SK-MEL-5 (cell line): ENCODE measurements at regions not wholly inside any gene's neighbourhood (a gene's known extent, or its start where the extent isn't known, plus 50 kb on each side); places are given as distances from the start of the nearest gene placed in this dataset.
"Not testable (repeated sequence)": the region's sequence is repeated elsewhere in the genome, so short reads cannot be mapped to it uniquely, and the experiment has no call there.

ENCODE experiments used
- DNase-seq: peaks from one replicate; pipeline ENCODE4 v3.0.0-alpha.2; 2016; ENCODE audit warnings: low read depth, low spot score
- in situ Hi-C: cut with HindIII; loops from 2 replicates; pipeline ENCODE4 v1.10.0; 2016; ENCODE audit warnings: low sequenced_read_pairs, high pct_unique_total_duplicates, low pct_unique_long_range_greater_than_20kb

DNA sequence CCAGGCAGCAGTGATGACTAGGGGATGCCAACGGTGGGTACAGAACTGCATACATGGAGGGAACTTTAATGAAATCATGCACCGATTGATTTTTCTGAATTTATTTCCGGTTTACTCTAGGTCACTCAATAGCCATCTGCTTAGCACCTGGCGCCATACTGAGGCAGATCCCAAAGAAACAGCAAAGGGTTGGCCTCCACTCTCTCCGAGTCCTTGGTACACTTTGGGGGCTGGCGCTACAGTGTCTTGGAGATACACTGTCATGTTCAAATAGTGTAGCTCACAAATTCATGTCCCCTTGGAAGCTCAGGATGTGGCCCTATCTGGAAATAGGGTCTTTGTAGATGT, 116.3 kb downstream of the BOD1 start:
- no peak for DNase-seq
- in situ Hi-C loops, result no loop called here

DNA sequence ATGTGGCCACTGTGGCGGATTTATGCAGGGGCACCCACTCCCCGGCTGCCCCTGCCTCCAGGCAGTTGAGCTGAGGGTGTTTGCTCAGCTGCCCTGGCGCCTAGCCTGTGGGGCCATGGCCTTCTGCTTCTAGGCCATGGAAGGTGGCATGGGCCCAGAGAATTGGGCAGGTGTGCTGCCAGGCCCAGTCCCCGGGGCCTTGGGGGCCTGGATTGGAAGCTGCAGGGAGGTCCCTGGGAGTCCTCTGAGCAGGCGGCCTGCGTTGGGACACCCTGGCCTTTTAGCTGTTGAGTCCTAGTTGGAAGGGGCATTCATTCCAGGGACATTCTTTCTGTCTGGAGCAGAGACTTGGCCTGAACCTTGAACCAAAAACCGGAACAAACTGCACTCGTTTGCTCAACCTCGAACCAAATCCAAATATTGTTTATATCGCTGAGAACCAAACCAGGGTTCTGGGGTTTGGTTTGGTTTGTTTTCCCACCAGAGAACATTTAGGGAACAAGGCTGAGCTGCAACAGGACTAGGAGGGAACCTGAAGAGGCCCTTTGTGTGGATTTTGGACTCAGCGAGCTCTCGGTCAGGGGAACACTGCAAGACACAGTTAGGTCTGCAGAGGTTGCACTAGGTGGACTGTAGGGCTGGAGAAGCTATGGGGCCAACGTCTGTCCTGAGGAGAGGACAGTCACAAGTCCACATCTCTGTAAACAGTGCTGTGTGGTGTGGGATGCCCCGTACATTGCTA, 116.8 kb downstream of the BOD1 start:
- in situ Hi-C loops, result no loop called here
- DNase-seq, result no peak

DNA sequence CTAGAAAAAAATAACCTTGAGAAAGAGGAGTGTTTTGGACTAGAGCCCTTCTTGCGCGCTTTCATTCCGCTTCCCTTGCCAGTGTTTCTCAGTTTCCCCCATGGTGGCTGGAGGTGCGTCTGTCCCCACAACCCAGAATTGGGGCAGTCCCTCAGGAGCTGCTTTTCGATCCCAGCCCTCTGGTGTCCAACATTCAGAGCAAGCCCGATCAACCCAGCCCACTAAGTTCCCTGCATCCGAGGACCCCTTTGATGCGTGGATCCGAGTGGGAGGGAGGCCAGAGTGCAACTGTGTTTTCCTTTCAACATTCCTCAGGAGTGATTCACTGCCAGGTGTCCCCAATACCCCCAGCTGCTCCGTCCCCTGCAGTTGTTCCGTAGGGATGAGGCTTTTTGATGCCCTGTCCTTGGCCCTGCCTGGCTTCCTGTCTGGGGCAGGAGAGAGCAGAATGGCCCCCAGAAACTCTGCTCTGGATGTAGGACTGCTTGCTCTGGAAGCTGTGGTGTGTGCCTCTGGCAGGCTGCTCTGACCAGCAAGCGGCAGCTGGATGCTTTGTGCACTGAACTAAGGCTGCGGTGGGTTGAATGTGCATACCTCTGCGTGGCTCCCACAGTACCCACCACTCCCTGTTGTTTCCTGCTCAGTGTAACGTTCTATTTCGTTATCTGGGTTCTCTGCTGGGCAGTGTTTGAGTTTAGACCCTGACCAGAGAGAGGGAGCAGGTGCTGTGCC, 117.5 kb downstream of the BOD1 start:
- no peak for DNase-seq
- in situ Hi-C loops, result no loop called here

DNA sequence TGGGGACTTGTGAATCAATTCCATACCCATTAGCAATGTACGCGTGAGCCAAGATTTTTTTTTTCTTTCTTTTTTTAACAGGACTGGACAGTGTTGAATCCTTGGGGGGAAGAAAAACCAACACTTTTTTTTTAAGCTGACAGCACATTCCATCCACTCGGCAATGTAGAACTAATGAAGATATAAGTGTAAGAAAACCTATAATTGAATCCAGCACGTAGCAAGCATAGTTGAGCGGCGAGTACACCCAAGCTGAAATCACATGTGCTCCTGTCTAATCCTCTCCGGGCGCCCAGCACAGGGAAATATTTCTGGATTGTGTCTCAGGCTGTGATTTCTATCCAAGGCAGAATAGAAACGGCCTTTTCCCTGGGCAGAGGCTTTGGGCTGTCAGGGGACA, 118.2 kb downstream of the BOD1 start:
- no peak for DNase-seq
- in situ Hi-C loops, result no loop called here

DNA sequence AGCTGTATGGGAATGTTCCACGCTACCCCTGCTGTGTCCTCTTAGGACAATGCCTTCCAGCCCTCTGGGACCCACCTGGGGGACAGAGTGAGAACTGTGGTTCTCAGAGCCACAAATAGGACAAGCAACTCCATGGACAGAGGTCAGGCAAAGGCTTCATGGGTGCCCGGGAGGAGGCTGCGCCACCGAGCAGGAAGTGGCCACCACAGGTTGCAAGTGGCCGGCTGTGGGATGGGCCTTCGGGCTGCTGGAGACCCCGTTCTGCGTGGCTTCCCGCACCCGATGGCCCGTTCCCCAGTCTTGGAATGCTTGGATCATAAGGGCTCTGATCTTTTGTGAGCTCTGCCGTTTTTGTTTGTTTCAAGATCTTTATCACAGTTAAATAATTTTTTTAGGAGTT, 118.8 kb downstream of the BOD1 start:
- no peak for DNase-seq
- in situ Hi-C loops, result no loop called here

DNA sequence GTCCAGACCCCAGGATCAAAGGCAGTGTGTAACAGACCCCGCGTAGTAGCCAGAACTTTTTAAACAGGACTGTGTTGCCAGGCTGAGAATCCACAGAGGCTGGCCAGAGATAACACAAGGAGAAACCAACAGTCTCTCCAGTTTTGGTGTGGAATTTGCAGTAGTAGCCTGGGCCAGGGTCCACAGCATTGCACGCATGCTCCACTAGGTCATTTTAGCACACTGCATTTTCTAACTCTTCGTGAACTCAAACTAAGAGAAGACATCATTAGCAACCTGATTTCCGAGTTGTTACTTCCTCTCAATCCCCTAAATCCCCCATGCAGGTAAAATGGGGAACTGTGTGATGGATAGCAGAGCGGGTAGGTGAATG, 119.6 kb downstream of the BOD1 start:
- no peak for DNase-seq
- in situ Hi-C loops, result no loop called here

DNA sequence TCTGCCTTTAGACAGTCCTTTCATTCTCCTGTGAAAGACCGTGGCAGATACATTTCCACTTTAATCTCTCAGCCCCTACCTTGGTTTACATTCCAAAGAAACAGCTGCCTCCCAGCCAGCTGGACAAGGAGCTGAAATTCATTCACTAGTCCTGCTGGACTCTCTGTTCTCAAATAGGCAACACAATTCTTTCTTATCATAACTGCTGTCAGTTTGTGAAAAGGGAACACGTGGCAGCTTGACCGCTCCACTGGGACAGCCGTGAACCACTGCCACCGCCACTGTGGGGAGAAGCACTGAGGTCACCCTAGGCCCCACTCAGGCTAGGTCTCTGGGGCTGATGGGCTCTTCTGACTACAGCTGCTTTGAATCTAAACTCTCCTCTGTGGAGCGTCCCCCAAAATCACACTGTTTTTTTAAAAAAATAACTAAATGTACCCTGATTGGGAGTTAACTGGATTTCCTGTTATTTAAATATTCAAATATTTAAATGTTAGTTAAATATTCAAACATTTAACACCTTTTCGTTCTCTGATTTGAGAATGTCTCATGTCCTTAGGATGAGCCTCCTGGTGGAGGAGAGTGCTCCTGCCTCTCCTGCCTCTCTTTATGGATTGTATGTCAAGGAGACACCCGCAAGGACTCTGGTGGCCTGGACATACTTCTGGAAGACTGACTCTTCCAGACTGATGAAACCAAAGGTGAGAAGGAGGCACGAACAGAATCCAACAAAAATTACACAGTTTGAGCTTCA, 120.1 kb downstream of the BOD1 start:
- no peak for DNase-seq
- in situ Hi-C loops, result no loop called here

DNA sequence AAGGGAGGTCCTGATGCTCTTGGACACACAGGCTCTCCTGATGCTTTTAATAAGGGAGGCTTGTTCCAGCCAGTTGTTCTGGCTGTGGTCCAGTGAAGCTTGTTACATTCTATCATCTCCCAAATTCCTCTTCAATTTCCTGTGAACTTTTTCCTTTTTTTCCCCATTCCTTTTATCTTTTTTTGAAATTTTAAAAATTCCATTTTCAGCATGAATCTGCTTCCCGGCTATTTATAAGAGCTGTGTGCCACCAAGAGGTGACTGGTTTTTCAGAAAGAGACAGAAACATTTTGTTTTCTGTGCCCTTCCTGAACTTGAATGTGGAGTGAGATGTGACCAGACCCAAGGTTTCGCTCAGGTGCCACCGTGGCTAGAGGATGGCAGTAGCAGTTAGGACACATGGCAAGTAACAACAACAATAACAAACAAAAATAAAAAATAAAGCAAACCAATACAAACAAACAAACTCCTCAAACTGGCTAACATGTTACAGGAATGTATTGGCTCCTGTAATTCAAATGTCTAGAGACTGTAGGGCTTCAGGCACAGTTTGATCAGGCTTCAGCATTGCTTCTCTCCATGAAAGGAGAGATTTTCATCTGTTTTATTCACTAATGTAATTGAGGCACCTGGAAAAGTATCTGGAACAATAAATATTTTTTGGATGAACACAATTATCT, 121.1 kb downstream of the BOD1 start:
- in situ Hi-C loops, result no loop called here
- DNase-seq, result no peak

DNA sequence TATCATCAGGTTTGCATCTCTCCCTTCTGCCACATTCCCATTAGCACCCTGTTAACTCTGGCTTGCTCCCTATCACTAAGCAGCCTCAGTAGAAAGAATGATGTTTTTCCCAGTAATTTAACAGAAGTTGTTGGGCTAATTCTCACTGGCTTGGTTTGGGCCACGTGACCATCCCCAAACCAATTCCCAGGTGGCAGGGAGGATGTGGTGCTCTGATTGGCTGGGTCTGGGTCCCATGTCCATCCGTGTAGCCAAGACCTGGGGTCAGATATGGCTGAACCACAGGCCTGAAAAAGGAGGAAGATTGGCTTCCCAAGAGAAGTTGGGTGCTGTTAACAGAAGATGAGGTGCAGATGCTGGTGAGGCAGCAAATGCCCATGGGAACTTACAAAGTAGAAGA, 122.0 kb downstream of the BOD1 start:
- in situ Hi-C loops, result no loop called here
- peak; percentile 4 for DNase-seq

DNA sequence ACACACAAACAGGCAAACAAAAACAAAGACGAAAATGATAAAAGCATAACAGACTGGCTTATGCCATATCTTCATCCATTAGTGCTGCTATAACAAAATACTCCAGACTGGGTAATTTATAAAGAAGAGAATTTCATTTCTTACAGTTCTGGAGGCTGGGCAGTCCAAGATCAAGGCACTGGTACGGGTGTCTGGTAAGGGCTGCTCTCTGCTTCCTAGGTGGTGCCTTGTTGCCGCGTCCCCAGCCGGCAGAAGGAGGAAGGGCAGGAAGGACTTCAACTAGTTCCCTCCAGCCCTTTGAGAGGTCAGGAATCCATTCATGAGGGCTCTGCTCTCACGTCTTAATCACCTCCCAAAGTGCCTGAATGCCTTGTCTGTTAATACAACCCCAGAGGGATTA, 122.6 kb downstream of the BOD1 start:
- in situ Hi-C loops, result no loop called here
- DNase-seq, result peak; percentile 8

DNA sequence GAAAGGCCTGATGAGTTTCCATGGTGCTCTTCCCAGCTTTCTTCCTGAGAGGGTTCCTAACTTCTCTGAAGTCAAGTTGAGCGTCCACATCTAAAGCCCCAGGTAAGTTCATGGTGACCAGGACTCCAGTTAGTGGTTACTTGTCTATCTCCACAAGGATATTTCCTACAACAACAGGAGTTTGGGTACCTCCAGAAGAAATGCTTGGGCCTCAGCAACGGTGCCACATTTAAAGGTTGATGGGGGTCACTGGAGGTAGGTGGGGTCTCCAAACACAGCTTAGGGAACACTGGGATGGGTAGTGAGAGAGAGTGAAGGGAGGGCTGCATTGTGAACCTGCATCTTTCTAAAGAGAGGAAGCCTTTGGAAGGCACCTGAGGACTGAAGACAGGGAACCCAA, 123.4 kb downstream of the BOD1 start:
- no peak for DNase-seq
- in situ Hi-C loops, result no loop called here

DNA sequence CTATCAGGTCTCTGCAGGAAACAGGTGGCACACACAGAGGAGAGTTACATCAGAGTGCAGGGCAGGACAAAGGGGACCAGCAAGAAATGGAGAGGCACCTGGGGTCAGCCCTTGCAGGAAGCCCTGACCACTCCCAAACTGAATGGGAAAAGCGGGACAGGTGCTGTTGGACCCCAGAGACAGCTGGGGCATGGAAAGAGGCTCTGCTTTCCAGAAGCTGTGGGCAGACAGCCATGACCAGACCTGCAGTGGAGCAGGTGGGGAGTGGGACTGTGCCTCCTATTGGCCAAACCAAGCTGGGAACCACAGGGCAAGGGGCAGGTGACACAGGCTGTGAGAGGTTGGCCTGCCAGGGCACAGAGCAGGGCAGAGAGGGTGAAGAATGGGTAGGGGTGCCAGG, 125.8 kb downstream of the BOD1 start:
- no peak for DNase-seq
- in situ Hi-C loops, result no loop called here

DNA sequence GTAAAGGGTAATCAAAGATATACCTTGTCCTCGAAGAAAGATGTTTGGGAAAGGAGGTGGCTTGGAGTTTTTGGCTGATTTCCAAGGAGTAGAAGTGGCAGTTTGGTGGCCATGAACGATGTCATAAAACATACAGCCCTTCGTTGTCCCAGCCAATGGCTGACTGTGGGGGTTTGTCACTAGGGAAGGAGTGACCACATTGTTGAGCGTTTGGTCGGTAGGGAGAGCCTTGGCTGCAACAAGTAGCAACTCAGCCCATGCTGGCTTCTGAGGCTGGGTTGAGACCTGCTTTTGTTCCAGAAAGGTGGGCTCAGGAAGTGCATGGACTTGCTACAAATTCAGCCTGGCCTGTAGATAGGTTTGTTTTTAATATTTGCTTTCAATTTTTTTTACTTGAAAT, 128.3 kb downstream of the BOD1 start:
- in situ Hi-C loops, result no loop called here

DNA sequence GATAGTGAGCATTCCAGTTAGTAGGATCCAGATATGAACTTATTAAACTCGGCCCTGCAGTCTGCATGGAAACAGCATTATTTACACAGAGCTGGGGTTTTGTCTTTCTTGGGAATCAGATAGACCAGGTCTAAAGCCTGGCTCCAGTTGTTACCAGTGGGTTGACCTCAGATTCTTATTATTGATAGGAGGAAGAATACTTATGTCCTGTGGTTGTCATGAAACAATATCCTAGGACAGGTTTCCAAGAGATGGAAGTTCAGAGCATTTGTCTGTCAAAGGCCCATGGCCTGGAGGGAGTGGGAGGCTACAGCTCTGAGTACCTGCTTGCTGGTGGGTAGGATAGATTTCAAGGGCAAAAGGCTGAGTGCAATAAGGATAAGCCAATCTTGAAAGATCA, 129.2 kb downstream of the BOD1 start:
- in situ Hi-C loops, result no loop called here

More for the DNA sequence above, 128.3 kb downstream of the BOD1 start:
- no peak for DNase-seq

DNA sequence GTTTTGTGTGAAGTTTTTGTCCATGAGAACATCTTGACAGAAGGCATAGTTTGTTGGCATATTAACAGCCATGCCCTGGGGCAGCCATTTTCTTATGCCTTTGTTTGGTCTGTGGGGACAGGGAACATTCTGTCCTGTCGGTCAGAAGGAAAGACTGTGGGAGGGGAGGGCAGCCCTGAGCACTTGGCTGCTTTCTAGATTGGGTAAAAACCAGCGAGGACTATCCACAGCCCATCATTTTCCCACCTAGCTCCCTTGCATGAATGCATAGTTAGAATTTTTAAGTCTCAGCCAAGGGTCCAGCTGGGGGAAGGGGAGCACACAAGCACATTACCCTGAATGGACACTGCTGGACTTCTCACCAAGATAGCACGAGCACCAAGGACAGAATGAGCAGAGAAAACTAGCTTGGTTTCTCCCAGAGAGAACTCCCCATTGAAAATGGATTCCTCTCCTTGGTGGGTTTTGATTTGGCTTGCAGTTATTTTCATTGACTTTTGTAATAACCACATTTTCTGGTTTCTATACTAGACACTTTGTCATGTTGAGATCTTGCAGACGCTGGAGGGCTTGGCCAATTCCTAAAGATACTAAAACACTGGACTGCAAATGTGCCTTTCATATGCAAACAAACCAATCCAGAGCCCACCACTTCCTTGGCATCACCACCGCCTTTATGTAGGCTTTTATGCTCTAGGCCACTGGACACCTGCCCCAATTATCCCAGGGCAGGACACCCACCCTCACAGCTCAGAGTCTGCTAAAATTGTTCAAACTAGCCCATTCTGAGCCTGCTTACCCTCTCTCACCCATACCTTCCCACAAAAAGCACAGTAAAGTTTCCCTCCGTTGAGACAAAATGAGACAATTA, 129.9 kb downstream of the BOD1 start:
- no peak for DNase-seq
- in situ Hi-C loops, result no loop called here

More for the DNA sequence above, 129.2 kb downstream of the BOD1 start:
- no peak for DNase-seq

DNA sequence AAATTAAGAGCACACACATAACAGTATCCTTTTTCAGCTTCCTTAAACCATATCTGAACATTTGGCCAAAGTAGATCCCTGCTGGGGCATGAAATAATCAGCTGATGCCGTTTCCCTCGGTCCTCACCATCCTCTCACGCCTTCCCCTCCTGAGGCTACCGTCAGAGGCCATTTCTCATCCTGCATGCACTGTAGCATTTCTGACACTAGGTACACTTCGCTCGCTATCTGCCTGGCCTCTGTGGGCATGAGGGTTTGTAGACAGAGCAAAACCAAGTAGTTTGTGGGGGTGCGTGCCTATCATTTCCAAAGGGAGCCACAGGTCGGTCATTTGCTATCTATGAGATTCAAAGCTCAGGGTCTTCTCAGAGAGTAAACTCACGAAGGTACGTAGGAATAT, 131.9 kb downstream of the BOD1 start:
- DNase-seq, result no peak
- in situ Hi-C loops, result no loop called here

DNA sequence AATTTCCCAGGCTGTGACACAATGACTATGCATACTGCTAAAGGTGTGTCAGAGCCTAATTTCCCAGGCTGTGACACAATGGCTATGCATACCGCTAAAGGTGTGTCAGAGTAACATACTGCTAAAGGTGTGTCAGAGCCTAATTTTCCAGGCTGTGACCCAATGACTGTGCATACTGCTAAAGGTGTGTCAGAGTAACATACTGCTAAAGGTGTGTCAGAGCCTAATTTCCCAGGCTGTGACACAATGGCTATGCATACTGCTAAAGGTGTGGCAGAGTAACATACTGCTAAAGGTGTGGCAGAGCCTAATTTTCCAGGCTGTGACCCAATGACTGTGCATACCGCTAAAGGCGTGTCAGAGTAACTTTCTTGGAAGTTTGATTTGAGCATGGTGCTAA, 132.9 kb downstream of the BOD1 start:
- DNase-seq, in situ Hi-C loops: not testable (repeated sequence)
